Pancreas (tissue), 10 donors: ENCODE measurements at regions not wholly inside any gene's neighbourhood (a gene's known extent, or its start where the extent isn't known, plus 50 kb on each side); places are given as distances from the start of the nearest gene placed in this dataset.

Experiments used
- ATAC-seq, 4 donors: fragments of 200-7000 bp; cut with Tn5 transposase; one replicate each; pipeline versions ENCODE4 v1.8.0 to v1.9.1; 2020; ENCODE audit warnings: mild to moderate bottlenecking in 4 of 4, moderate library complexity in 4 of 4
- DNase-seq, 6 donors: peaks; one replicate each; pipeline ENCODE4 v3.0.0-alpha.2; 2020
- FAIRE-seq: peaks from 2 replicates; lab custom pipeline; 2012; peaks lifted over from hg19 to GRCh38; lab: Jason Lieb, UNC
- H3K27ac ChIP-seq, 4 donors: fragments of 200-600 bp; sonication (generic); 1 replicate in 3 of 4; 2 replicates in 1 of 4; pipeline versions ENCODE4 v1.5.0 to v1.8.0; 2020
- H3K27me3 ChIP-seq, 4 donors: fragments of 200-600 bp; one replicate each; pipeline ENCODE4 v1.8.0; 2021
- H3K36me3 ChIP-seq, 3 donors: fragments of 200-600 bp; sonication (generic) in 1 of 3; one replicate each; pipeline versions ENCODE4 v1.5.0 to v1.8.0; 2020 to 2021
- H3K4me1 ChIP-seq, 3 donors: fragments of 200-600 bp; one replicate each; pipeline ENCODE4 v1.8.0; 2021
- H3K4me3 ChIP-seq, 4 donors: fragments of 200-600 bp; sonication (generic) in 2 of 4; one replicate each; pipeline versions ENCODE4 v1.5.0 to v1.8.0; 2020 to 2021
- H3K9me3 ChIP-seq, 4 donors: fragments of 200-600 bp; one replicate each; pipeline ENCODE4 v1.8.0; 2021
- WGBS, 2 donors: extraction: QIAGEN DNeasy Blood & Tissue Kit; methylation state at CpG; one replicate each; pipeline ENCODE4 v1.1.7; 2013; 5-methylcytosine and 5-hydroxymethylcytosine counted together
- intact Hi-C, 3 donors: fragments of 100-400 bp; cut with DNase I; formaldehyde crosslinking; loops; one replicate each; pipeline versions ENCODE4 v1.11.1 to v1.14.2; 2022
- TF ChIP-seq, protein P1 (sequence below), 4 donors: fragments of 200-600 bp; sonication (generic) in 3 of 4; IDR thresholded peaks; one replicate each; pipeline versions ENCODE4 v1.5.0 to v1.8.0; 2021; ENCODE audit warnings: antibody characterized with exemption in 4 of 4
- donor health status: healthy with polysubstance abuse.
- donor health status: DM: no; HTN: no; CAD: no; lungs with moderate emphysema.
- donor health status: DM: no; HTN: no; CAD: no.
- donor health status: control.
- donor health status: control.
- donor health status: Bipolar disorder and iron deficiency.
- donor health status: DM: yes; HTN: yes; CAD: no.
- donor health status: DM: no; HTN: no; CAD: no.
- donor health status: DM: no; HTN: no; CAD: no.
- donor health status: DM: yes; HTN: yes; CAD: no.

- no peak overlapping the region for H3K4me3 ChIP-seq
- H3K4me1 ChIP-seq = no peaks in the 10 kb centered on the region
- DNase-seq = no peak
- ATAC-seq = no peak
- no peaks in the 10 kb centered on the region for H3K36me3 ChIP-seq
- TF ChIP-seq, protein P1, sequence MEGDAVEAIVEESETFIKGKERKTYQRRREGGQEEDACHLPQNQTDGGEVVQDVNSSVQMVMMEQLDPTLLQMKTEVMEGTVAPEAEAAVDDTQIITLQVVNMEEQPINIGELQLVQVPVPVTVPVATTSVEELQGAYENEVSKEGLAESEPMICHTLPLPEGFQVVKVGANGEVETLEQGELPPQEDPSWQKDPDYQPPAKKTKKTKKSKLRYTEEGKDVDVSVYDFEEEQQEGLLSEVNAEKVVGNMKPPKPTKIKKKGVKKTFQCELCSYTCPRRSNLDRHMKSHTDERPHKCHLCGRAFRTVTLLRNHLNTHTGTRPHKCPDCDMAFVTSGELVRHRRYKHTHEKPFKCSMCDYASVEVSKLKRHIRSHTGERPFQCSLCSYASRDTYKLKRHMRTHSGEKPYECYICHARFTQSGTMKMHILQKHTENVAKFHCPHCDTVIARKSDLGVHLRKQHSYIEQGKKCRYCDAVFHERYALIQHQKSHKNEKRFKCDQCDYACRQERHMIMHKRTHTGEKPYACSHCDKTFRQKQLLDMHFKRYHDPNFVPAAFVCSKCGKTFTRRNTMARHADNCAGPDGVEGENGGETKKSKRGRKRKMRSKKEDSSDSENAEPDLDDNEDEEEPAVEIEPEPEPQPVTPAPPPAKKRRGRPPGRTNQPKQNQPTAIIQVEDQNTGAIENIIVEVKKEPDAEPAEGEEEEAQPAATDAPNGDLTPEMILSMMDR (IDR thresholded peaks at IDR 0.05) = no peak
- H3K27ac ChIP-seq = no peak overlapping the region
- H3K27me3 ChIP-seq = no peaks in the 10 kb centered on the region
- WGBS, 2 donors = 31 to 53% methylated on average over 1 of the region's 1 CpG
- no peaks in the 10 kb centered on the region for H3K9me3 ChIP-seq
- FAIRE-seq = no peak
- intact Hi-C loops = no loop called here
These were observed 427.8 kb upstream of the C9orf72 start for GRCh38 chr9:28001096-28001495.

- no peak for DNase-seq
- 42 to 48% methylated on average over 4 of the region's 4 CpGs for WGBS, 2 donors
- Histone ChIP-seq H3K4me3 (no peak overlapping the region), H3K27ac (no peak overlapping the region), H3K36me3 (no peaks in the 10 kb centered on the region), H3K27me3 (no peaks in the 10 kb centered on the region), H3K9me3 (no peaks in the 10 kb centered on the region), H3K4me1 (no peaks in the 10 kb centered on the region)
- intact Hi-C loops = no loop called here
- no peak for FAIRE-seq
- no peak for ATAC-seq
- TF ChIP-seq, protein P1 (IDR thresholded peaks at IDR 0.05) = no peak
These were observed 431.6 kb upstream of the C9orf72 start for GRCh38 chr9:28004900-28005299.

GRCh38 chr9:28005779-28006178 is 432.5 kb upstream of the C9orf72 start:
- 60 to 81% methylated on average over 1 of the region's 1 CpG for WGBS, 2 donors
- Histone ChIP-seq H3K4me1 (no peaks in the 10 kb centered on the region), H3K27me3 (no peaks in the 10 kb centered on the region), H3K27ac (no peak overlapping the region), H3K36me3 (no peaks in the 10 kb centered on the region), H3K4me3 (no peak overlapping the region), H3K9me3 (no peaks in the 10 kb centered on the region)
- TF ChIP-seq, protein P1 (IDR thresholded peaks at IDR 0.05) = no peak
- DNase-seq (no peak), ATAC-seq (no peak), FAIRE-seq (no peak)
- intact Hi-C loops = no loop called here

DNA sequence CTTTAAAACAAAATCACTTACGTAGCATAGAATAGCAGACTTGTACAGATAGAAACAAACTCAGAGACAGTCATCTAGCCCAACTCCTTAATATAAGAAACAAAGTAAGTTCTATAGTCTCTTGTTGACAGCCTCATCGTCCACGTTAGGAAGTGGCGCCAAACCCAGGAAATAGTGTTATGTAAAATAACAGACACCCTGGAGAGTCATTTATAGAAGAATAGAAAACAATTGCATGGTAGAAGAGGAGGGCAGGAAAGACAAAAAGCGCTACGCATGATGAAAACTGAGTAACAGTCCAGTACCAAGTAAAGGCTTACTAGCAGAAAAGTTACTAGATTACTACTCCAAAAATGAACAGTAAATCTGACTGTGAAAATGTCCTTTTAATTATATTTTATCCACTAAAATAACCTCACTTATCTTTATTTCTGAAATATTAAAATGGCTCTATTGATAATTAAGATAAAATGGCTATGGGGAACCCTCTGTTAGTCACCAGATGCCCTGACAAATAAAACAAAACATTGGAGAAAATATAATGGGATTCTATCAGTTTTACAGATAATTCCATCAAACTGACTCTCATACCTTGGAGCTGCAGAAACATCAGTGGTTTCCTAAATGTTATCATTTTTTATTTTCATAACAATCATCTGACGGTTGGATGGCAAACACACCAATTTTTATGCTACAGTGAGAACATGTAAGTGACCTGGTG is 434.0 kb upstream of the C9orf72 start:
- no peaks in the 10 kb centered on the region for H3K4me1 ChIP-seq
- no peak for DNase-seq
- no peak overlapping the region for H3K4me3 ChIP-seq
- 63 to 66% methylated on average over 7 of the region's 7 CpGs for WGBS, 2 donors
- no peaks in the 10 kb centered on the region for H3K36me3 ChIP-seq
- H3K27ac ChIP-seq = no peak overlapping the region
- H3K27me3 ChIP-seq = no peaks in the 10 kb centered on the region
- H3K9me3 ChIP-seq = no peaks in the 10 kb centered on the region
- FAIRE-seq = no peak
- TF ChIP-seq, protein P1 (IDR thresholded peaks at IDR 0.05) = no peak
- intact Hi-C loops = no loop called here
- no peak for ATAC-seq

GRCh38 chr9:28014212-28014611 is 440.9 kb upstream of the C9orf72 start:
- Histone ChIP-seq H3K27ac (no peak overlapping the region), H3K4me3 (no peak overlapping the region), H3K27me3 (no peaks in the 10 kb centered on the region), H3K36me3 (no peaks in the 10 kb centered on the region), H3K4me1 (no peaks in the 10 kb centered on the region), H3K9me3 (no peaks in the 10 kb centered on the region)
- no peak for ATAC-seq
- DNase-seq = no peak
- intact Hi-C loops = no loop called here
- TF ChIP-seq, protein P1 (IDR thresholded peaks at IDR 0.05) = no peak
- FAIRE-seq = no peak
